ENCODE measurements at regions not wholly inside any gene's neighbourhood (a gene's known extent, or its start where the extent isn't known, plus 50 kb on each side); places are given as distances from the start of the nearest gene placed in this dataset.

- H3K27ac ChIP-seq, result no peak overlapping the region
- H3K4me3 ChIP-seq, result no peak overlapping the region
- DNase-seq (ENCODE audit: low spot score), result no peak
- no peak for TF ChIP-seq CTCF (IDR thresholded peaks at IDR 0.05)
These were observed 1274.0 kb upstream of the CRIM1 start for GRCh38 chr2:35081622-35082015.

- no peak for TF ChIP-seq CTCF (IDR thresholded peaks at IDR 0.05)
- Histone ChIP-seq H3K4me3 (no peak overlapping the region), H3K27ac (no peak overlapping the region)
- no peak for DNase-seq (ENCODE audit: low spot score)
These were observed 1274.5 kb upstream of the CRIM1 start for GRCh38 chr2:35081001-35081621.

GRCh38 chr2:35080231-35080910 is 1275.2 kb upstream of the CRIM1 start:
- no peak for DNase-seq (ENCODE audit: low spot score)

GRCh38 chr2:35067420-35067819 is 1288.2 kb upstream of the CRIM1 start:
- no peak overlapping the region for H3K27ac ChIP-seq
- DNase-seq (ENCODE audit: low spot score), result no peak
- no peak for TF ChIP-seq CTCF (IDR thresholded peaks at IDR 0.05)

More at GRCh38 chr2:35080231-35080910, 1275.2 kb upstream of the CRIM1 start:
- Histone ChIP-seq H3K4me3 (no peak overlapping the region), H3K27ac (no peak overlapping the region)
- no peak for TF ChIP-seq CTCF (IDR thresholded peaks at IDR 0.05)

GRCh38 chr2:35063836-35064235 is 1291.7 kb upstream of the CRIM1 start:
- no peak for DNase-seq (ENCODE audit: low spot score)
- H3K4me3 ChIP-seq, result no peak overlapping the region
- no peak overlapping the region for H3K27ac ChIP-seq
- TF ChIP-seq CTCF (IDR thresholded peaks at IDR 0.05), result no peak

More at GRCh38 chr2:35067420-35067819, 1288.2 kb upstream of the CRIM1 start:
- no peak overlapping the region for H3K4me3 ChIP-seq

- no peak for TF ChIP-seq CTCF (IDR thresholded peaks at IDR 0.05)
- no peak for DNase-seq (ENCODE audit: low spot score)
- no peak overlapping the region for H3K27ac ChIP-seq
- H3K4me3 ChIP-seq, result no peak overlapping the region
These were observed 1319.7 kb upstream of the CRIM1 start for GRCh38 chr2:35035883-35036282.

- Histone ChIP-seq H3K27ac (no peak overlapping the region), H3K4me3 (no peak overlapping the region)
- no peak for TF ChIP-seq CTCF (IDR thresholded peaks at IDR 0.05)
- DNase-seq (ENCODE audit: low spot score), result no peak
These were observed 1321.8 kb upstream of the CRIM1 start for GRCh38 chr2:35033748-35034147.
